ENCODE measurements at regions not wholly inside any gene's neighbourhood (a gene's known extent, or its start where the extent isn't known, plus 50 kb on each side); places are given as distances from the start of the nearest gene placed in this dataset.

- Mint-ChIP-seq H3K4me1 (no peaks in the 10 kb centered on the region), H3K27me3 (ENCODE audit: low read depth) (no peaks in the 10 kb centered on the region), H3K4me3 (no peak overlapping the region), H3K27ac (no peak overlapping the region), H3K9me3 (no peaks in the 10 kb centered on the region), H3K36me3 (no peaks in the 10 kb centered on the region)
- CTCF ChIA-PET = no interaction called here
- POLR2A ChIA-PET = no interaction called here
- DNase-seq (ENCODE audit: low spot score) (no peak), ATAC-seq (no peak)
- TF ChIP-seq ZNF121 (CRISPR knock-in tag; IDR thresholded peaks at IDR 0.05) = no peak
- TF ChIP-seq, protein P1, sequence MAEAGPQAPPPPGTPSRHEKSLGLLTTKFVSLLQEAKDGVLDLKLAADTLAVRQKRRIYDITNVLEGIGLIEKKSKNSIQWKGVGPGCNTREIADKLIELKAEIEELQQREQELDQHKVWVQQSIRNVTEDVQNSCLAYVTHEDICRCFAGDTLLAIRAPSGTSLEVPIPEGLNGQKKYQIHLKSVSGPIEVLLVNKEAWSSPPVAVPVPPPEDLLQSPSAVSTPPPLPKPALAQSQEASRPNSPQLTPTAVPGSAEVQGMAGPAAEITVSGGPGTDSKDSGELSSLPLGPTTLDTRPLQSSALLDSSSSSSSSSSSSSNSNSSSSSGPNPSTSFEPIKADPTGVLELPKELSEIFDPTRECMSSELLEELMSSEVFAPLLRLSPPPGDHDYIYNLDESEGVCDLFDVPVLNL (CRISPR knock-in tag; IDR thresholded peaks at IDR 0.05; ENCODE audit: borderline replicate concordance, low read depth) = no peak
- TF ChIP-seq NFE2L1 (CRISPR knock-in tag; IDR thresholded peaks at IDR 0.05) = no peak
- TF ChIP-seq, protein P2, sequence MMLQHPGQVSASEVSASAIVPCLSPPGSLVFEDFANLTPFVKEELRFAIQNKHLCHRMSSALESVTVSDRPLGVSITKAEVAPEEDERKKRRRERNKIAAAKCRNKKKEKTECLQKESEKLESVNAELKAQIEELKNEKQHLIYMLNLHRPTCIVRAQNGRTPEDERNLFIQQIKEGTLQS (CRISPR knock-in tag; conservative IDR thresholded peaks at IDR 0.05) = no peak
These were observed 62.7 kb upstream of the IL15 start for GRCh38 chr4:141573678-141574077.

GRCh38 chr4:141575884-141576283 lies 60.5 kb upstream of the IL15 start:
- CTCF ChIA-PET = no interaction called here
- DNase-seq (ENCODE audit: low spot score) = no peak
- ATAC-seq = no peak

More at GRCh38 chr4:141575884-141576283, 60.5 kb upstream of the IL15 start:
- Mint-ChIP-seq H3K36me3 (no peaks in the 10 kb centered on the region), H3K4me1 (no peaks in the 10 kb centered on the region), H3K9me3 (no peaks in the 10 kb centered on the region; the same call in 1 of the 2 replicates), H3K4me3 (no peak overlapping the region), H3K27me3 (ENCODE audit: low read depth) (no peaks in the 10 kb centered on the region), H3K27ac (no peak overlapping the region)
- POLR2A ChIA-PET = no interaction called here
- no peak for TF ChIP-seq JAZF1 (CRISPR knock-in tag; IDR thresholded peaks at IDR 0.05)
- TF ChIP-seq CREM (CRISPR knock-in tag; IDR thresholded peaks at IDR 0.05) = no peak
- no peak for TF ChIP-seq ZNF121 (CRISPR knock-in tag; IDR thresholded peaks at IDR 0.05)
- TF ChIP-seq ZNF416 (CRISPR knock-in tag; IDR thresholded peaks at IDR 0.05) = no peak
- TF ChIP-seq, protein P3, sequence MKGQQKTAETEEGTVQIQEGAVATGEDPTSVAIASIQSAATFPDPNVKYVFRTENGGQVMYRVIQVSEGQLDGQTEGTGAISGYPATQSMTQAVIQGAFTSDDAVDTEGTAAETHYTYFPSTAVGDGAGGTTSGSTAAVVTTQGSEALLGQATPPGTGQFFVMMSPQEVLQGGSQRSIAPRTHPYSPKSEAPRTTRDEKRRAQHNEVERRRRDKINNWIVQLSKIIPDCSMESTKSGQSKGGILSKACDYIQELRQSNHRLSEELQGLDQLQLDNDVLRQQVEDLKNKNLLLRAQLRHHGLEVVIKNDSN (CRISPR knock-in tag; IDR thresholded peaks at IDR 0.05) = no peak
- TF ChIP-seq CDX4 (CRISPR knock-in tag; IDR thresholded peaks at IDR 0.05; ENCODE audit: borderline replicate concordance) = no peak
- TF ChIP-seq, protein P4, sequence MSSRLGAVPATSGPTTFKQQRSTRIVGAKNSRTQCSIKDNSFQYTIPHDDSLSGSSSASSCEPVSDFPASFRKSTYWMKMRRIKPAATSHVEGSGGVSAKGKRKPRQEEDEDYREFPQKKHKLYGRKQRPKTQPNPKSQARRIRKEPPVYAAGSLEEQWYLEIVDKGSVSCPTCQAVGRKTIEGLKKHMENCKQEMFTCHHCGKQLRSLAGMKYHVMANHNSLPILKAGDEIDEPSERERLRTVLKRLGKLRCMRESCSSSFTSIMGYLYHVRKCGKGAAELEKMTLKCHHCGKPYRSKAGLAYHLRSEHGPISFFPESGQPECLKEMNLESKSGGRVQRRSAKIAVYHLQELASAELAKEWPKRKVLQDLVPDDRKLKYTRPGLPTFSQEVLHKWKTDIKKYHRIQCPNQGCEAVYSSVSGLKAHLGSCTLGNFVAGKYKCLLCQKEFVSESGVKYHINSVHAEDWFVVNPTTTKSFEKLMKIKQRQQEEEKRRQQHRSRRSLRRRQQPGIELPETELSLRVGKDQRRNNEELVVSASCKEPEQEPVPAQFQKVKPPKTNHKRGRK (CRISPR knock-in tag; IDR thresholded peaks at IDR 0.05; ENCODE audit: borderline replicate concordance) = no peak
- TF ChIP-seq ZNF232 (CRISPR knock-in tag; IDR thresholded peaks at IDR 0.05) = no peak
- TF ChIP-seq AR (CRISPR knock-in tag; IDR thresholded peaks at IDR 0.05) = no peak
- no peak for TF ChIP-seq RELA (CRISPR knock-in tag; IDR thresholded peaks at IDR 0.05; ENCODE audit: borderline replicate concordance)
- TF ChIP-seq, protein P1 (CRISPR knock-in tag; IDR thresholded peaks at IDR 0.05; ENCODE audit: borderline replicate concordance, low read depth) = no peak
- no peak for TF ChIP-seq KAT7 (CRISPR knock-in tag; IDR thresholded peaks at IDR 0.05; ENCODE audit: borderline replicate concordance)

All from WTC11 (cell line).